ENCODE measurements at regions not wholly inside any gene's neighbourhood (a gene's known extent, or its start where the extent isn't known, plus 50 kb on each side); places are given as distances from the start of the nearest gene placed in this dataset.

- Histone ChIP-seq H3K9me2 (ENCODE audit: insufficient read depth) (no peaks in the 10 kb centered on the region), H2AFZ (no peak overlapping the region), H3K27me3 (replicated peaks; ENCODE audit: insufficient read depth) (no peaks in the 10 kb centered on the region), H3K27ac (no peak overlapping the region), H3K4me2 (ENCODE audit: unreplicated experiment) (no peak overlapping the region), H3K9me3 (ENCODE audit: low read depth) (no peaks in the 10 kb centered on the region), H4K20me1 (ENCODE audit: insufficient read depth) (no peaks in the 10 kb centered on the region), H3K4me3 (no peak overlapping the region), H3K79me2 (ENCODE audit: insufficient read depth) (no peaks in the 10 kb centered on the region), H3F3A (ENCODE audit: insufficient read depth) (no peaks in the 10 kb centered on the region), H3K36me3 (ENCODE audit: low read depth) (no peaks in the 10 kb centered on the region), H3K9ac (no peak overlapping the region), H3K4me1 (ENCODE audit: insufficient read depth) (no peaks in the 10 kb centered on the region)
- DNase-seq = no peak
- WGBS, 2 experiments (ENCODE audit: low coverage in 1 of 2, low lambda C conversion rate in 2 of 2, missing lambda C conversion rate in 2 of 2) = 30 to 33% methylated on average over 8 of the region's 8 CpGs
- in situ Hi-C loops (cut with MboI) = no loop called here
- TF ChIP-seq EZH2phosphoT487 (IDR thresholded peaks at IDR 0.05; ENCODE audit: insufficient read depth, low read depth) (no peak), EZH2 (IDR thresholded peaks at IDR 0.05; ENCODE audit: insufficient read depth, poor library complexity, severe bottlenecking) (no peak)
These were observed 610.4 kb downstream of the BCOR start for GRCh38 chrX:39487166-39487968.

- DNase-seq = no peak
- Histone ChIP-seq H3K36me3 (ENCODE audit: low read depth) (no peaks in the 10 kb centered on the region), H3K27me3 (replicated peaks; ENCODE audit: insufficient read depth) (no peaks in the 10 kb centered on the region), H3K9me2 (ENCODE audit: insufficient read depth) (no peaks in the 10 kb centered on the region), H3K9ac (no peak overlapping the region), H3K79me2 (ENCODE audit: insufficient read depth) (no peaks in the 10 kb centered on the region), H3F3A (ENCODE audit: insufficient read depth) (no peaks in the 10 kb centered on the region), H2AFZ (no peak overlapping the region), H3K4me1 (ENCODE audit: insufficient read depth) (no peaks in the 10 kb centered on the region), H3K9me3 (ENCODE audit: low read depth) (no peaks in the 10 kb centered on the region), H3K4me2 (ENCODE audit: unreplicated experiment) (no peak overlapping the region), H4K20me1 (ENCODE audit: insufficient read depth) (no peaks in the 10 kb centered on the region), H3K4me3 (no peak overlapping the region), H3K27ac (no peak overlapping the region)
- in situ Hi-C loops (cut with MboI) = no loop called here
- TF ChIP-seq EZH2phosphoT487 (IDR thresholded peaks at IDR 0.05; ENCODE audit: insufficient read depth, low read depth) (no peak), EZH2 (IDR thresholded peaks at IDR 0.05; ENCODE audit: insufficient read depth, poor library complexity, severe bottlenecking) (no peak)
- WGBS, 2 experiments (ENCODE audit: low coverage in 1 of 2, low lambda C conversion rate in 2 of 2, missing lambda C conversion rate in 2 of 2) = 26% methylated on average over 4 of the region's 4 CpGs
These were observed 609.8 kb downstream of the BCOR start for GRCh38 chrX:39487969-39488330.

- Histone ChIP-seq H3F3A (ENCODE audit: insufficient read depth) (no peaks in the 10 kb centered on the region), H3K9ac (no peak overlapping the region), H3K4me1 (ENCODE audit: insufficient read depth) (no peaks in the 10 kb centered on the region), H3K4me3 (no peak overlapping the region), H3K4me2 (ENCODE audit: unreplicated experiment) (no peak overlapping the region), H2AFZ (no peak overlapping the region), H4K20me1 (ENCODE audit: insufficient read depth) (no peaks in the 10 kb centered on the region), H3K79me2 (ENCODE audit: insufficient read depth) (no peaks in the 10 kb centered on the region), H3K36me3 (ENCODE audit: low read depth) (no peaks in the 10 kb centered on the region), H3K27me3 (replicated peaks; ENCODE audit: insufficient read depth) (no peaks in the 10 kb centered on the region), H3K27ac (no peak overlapping the region), H3K9me3 (ENCODE audit: low read depth) (no peaks in the 10 kb centered on the region), H3K9me2 (ENCODE audit: insufficient read depth) (no peaks in the 10 kb centered on the region)
- TF ChIP-seq EZH2phosphoT487 (IDR thresholded peaks at IDR 0.05; ENCODE audit: insufficient read depth, low read depth) (no peak), EZH2 (IDR thresholded peaks at IDR 0.05; ENCODE audit: insufficient read depth, poor library complexity, severe bottlenecking) (no peak)
- WGBS, 2 experiments (ENCODE audit: low coverage in 1 of 2, low lambda C conversion rate in 2 of 2, missing lambda C conversion rate in 2 of 2) = 46 to 65% methylated on average over 9 to 10 of the region's 10 CpGs
- DNase-seq = no peak
- in situ Hi-C loops (cut with MboI) = no loop called here
These were observed 606.0 kb downstream of the BCOR start for GRCh38 chrX:39491548-39492297.

- no peak for TF ChIP-seq EZH2phosphoT487 (IDR thresholded peaks at IDR 0.05; ENCODE audit: insufficient read depth, low read depth)
- TF ChIP-seq EZH2 (IDR thresholded peaks at IDR 0.05; ENCODE audit: insufficient read depth, poor library complexity, severe bottlenecking) = no peak
- Histone ChIP-seq H3K36me3 (ENCODE audit: low read depth) (no peaks in the 10 kb centered on the region), H3K4me1 (ENCODE audit: insufficient read depth) (no peaks in the 10 kb centered on the region), H3K9ac (no peak overlapping the region), H3K9me2 (ENCODE audit: insufficient read depth) (no peaks in the 10 kb centered on the region), H3K9me3 (ENCODE audit: low read depth) (no peaks in the 10 kb centered on the region), H2AFZ (no peak overlapping the region), H3K27me3 (replicated peaks; ENCODE audit: insufficient read depth) (no peaks in the 10 kb centered on the region), H4K20me1 (ENCODE audit: insufficient read depth) (no peaks in the 10 kb centered on the region), H3K4me3 (no peak overlapping the region), H3F3A (ENCODE audit: insufficient read depth) (no peaks in the 10 kb centered on the region), H3K27ac (no peak overlapping the region), H3K79me2 (ENCODE audit: insufficient read depth) (no peaks in the 10 kb centered on the region), H3K4me2 (ENCODE audit: unreplicated experiment) (no peak overlapping the region)
- in situ Hi-C loops (cut with MboI) = no loop called here
- WGBS, 2 experiments (ENCODE audit: low coverage in 1 of 2, low lambda C conversion rate in 2 of 2, missing lambda C conversion rate in 2 of 2) = 48 to 50% methylated on average over 6 of the region's 6 CpGs
- no peak for DNase-seq
These were observed 605.1 kb downstream of the BCOR start for GRCh38 chrX:39492497-39493162.
